CD4-positive, CD25-positive, alpha-beta regulatory T cell (primary cell): ENCODE measurements at regions not wholly inside any gene's neighbourhood (a gene's known extent, or its start where the extent isn't known, plus 50 kb on each side); places are given as distances from the start of the nearest gene placed in this dataset.
A peak's percentile ranks its signal among the peaks of the same experiment; 100 is the strongest.

Source experiments
- ATAC-seq, 2 donors: fragments of 150-1000 bp; cut with Tn5 transposase; one replicate each; pipeline ENCODE4 v1.10.0; 2021; ENCODE audit warnings: low read depth in 2 of 2, moderate number of reproducible peaks in 2 of 2, moderate library complexity in 1 of 2
- DNase-seq, 3 donors: peaks; one replicate each; pipeline versions ENCODE4 v3.0.0 to v3.0.0-alpha.2; 2012 to 2022; ENCODE audit warnings: mixed read lengths in 1 of 3
- H3K27ac ChIP-seq: one replicate; pipeline ENCODE4 v1.7.0; 2013; ENCODE audit warnings: mild to moderate bottlenecking, low read length; ENCODE audit not compliant: insufficient read depth, poor library complexity, severe bottlenecking
- H3K27me3 ChIP-seq: one replicate; pipeline ENCODE4 v1.7.0; 2013; ENCODE audit warnings: low read length; ENCODE audit not compliant: control insufficient read depth, insufficient read depth
- H3K36me3 ChIP-seq: one replicate; pipeline ENCODE4 v1.7.0; 2013; ENCODE audit warnings: mild to moderate bottlenecking, low read length, moderate library complexity; ENCODE audit not compliant: control insufficient read depth, insufficient read depth
- H3K4me1 ChIP-seq: 2 replicates; pipeline ENCODE4 v1.7.0; 2013; ENCODE audit warnings: mild to moderate bottlenecking, low read length; ENCODE audit not compliant: insufficient read depth, control insufficient read depth, poor library complexity, severe bottlenecking
- H3K4me3 ChIP-seq: one replicate; pipeline ENCODE4 v1.7.0; 2013; ENCODE audit warnings: low read depth, mild to moderate bottlenecking, low read length, moderate library complexity
- H3K9me3 ChIP-seq, 2 experiments: 1 replicate in 1 of 2; 2 replicates in 1 of 2; pipeline ENCODE4 v1.7.0; 2013; ENCODE audit warnings: low read length in 2 of 2, mild to moderate bottlenecking in 1 of 2, moderate library complexity in 1 of 2; ENCODE audit not compliant: control insufficient read depth in 2 of 2
- H3K27ac Mint-ChIP-seq, 3 donors: one replicate each; pipeline ENCODE4 v1.8.0; 2020 to 2022; ENCODE audit warnings: mild to moderate bottlenecking in 3 of 3, mixed read lengths in 3 of 3, moderate library complexity in 2 of 3
- H3K27me3 Mint-ChIP-seq: one replicate; pipeline ENCODE4 v1.8.0; 2022; ENCODE audit warnings: mild to moderate bottlenecking, mixed read lengths
- H3K36me3 Mint-ChIP-seq: one replicate; pipeline ENCODE4 v1.8.0; 2020; ENCODE audit warnings: mixed read lengths
- H3K4me1 Mint-ChIP-seq, 4 donors: one replicate each; pipeline ENCODE4 v1.8.0; 2020 to 2022; ENCODE audit warnings: mixed read lengths in 4 of 4, mild to moderate bottlenecking in 1 of 4
- H3K4me3 Mint-ChIP-seq, 4 donors: one replicate each; pipeline ENCODE4 v1.8.0; 2020 to 2022; ENCODE audit warnings: mild to moderate bottlenecking in 4 of 4, mixed read lengths in 4 of 4, moderate library complexity in 3 of 4
- H3K9me3 Mint-ChIP-seq, 7 donors: one replicate each; pipeline ENCODE4 v1.8.0; 2020 to 2022; ENCODE audit warnings: mixed read lengths in 7 of 7, mild to moderate bottlenecking in 3 of 7, moderate library complexity in 2 of 7

GRCh38 chr3:111277226-111277625, 205.6 kb downstream of the NECTIN3 start:
- Histone ChIP-seq H3K36me3 (no peaks in the 10 kb centered on the region), H3K4me1 (no peaks in the 10 kb centered on the region), H3K27me3 (no peaks in the 10 kb centered on the region), H3K9me3 (no peaks in the 10 kb centered on the region), H3K4me3 (no peak overlapping the region), H3K27ac (no peak overlapping the region)
- H3K9me3 Mint-ChIP-seq = peaks cover 0 to 2% (median 0%) of the 10 kb centered on the region in 7 donors
- H3K36me3 Mint-ChIP-seq = no peaks in the 10 kb centered on the region
- H3K4me3 Mint-ChIP-seq = no peak overlapping the region
- H3K4me1 Mint-ChIP-seq = peaks cover 0 to 8% (median 4%) of the 10 kb centered on the region in 4 donors
- DNase-seq (no peak), ATAC-seq (no peak)
- peaks cover 8% of the 10 kb centered on the region for H3K27me3 Mint-ChIP-seq
- no peak overlapping the region for H3K27ac Mint-ChIP-seq

GRCh38 chr3:111278959-111279358, 207.3 kb downstream of the NECTIN3 start:
- H3K27me3 ChIP-seq = no peaks in the 10 kb centered on the region
- Mint-ChIP-seq H3K36me3 (no peaks in the 10 kb centered on the region), H3K27me3 (peaks cover 5% of the 10 kb centered on the region), H3K27ac (no peak overlapping the region), H3K4me1 (peaks cover 0 to 13% (median 4%) of the 10 kb centered on the region in 4 donors), H3K9me3 (peaks cover 0 to 2% (median 0%) of the 10 kb centered on the region in 7 donors), H3K4me3 (no peak overlapping the region)
- no peaks in the 10 kb centered on the region for H3K36me3 ChIP-seq
- no peaks in the 10 kb centered on the region for H3K4me1 ChIP-seq
- ATAC-seq (no peak), DNase-seq (no peak)
- H3K9me3 ChIP-seq = no peaks in the 10 kb centered on the region
- H3K4me3 ChIP-seq = no peak overlapping the region
- no peak overlapping the region for H3K27ac ChIP-seq

- H3K4me3 Mint-ChIP-seq = no peak overlapping the region
Measured at GRCh38 chr3:111282024-111282423, 210.4 kb downstream of the NECTIN3 start.

GRCh38 chr3:111283165-111283564, 211.5 kb downstream of the NECTIN3 start:
- Mint-ChIP-seq H3K4me1 (peaks cover 0 to 15% (median 5%) of the 10 kb centered on the region in 4 donors), H3K36me3 (no peaks in the 10 kb centered on the region), H3K4me3 (no peak overlapping the region), H3K27me3 (no peaks in the 10 kb centered on the region), H3K27ac (no peak overlapping the region), H3K9me3 (peaks cover 0 to 2% (median 0%) of the 10 kb centered on the region in 7 donors)
- H3K27ac ChIP-seq = no peak overlapping the region
- no peaks in the 10 kb centered on the region for H3K4me1 ChIP-seq
- no peak for DNase-seq
- H3K36me3 ChIP-seq = no peaks in the 10 kb centered on the region
- H3K4me3 ChIP-seq = no peak overlapping the region
- no peaks in the 10 kb centered on the region for H3K9me3 ChIP-seq
- H3K27me3 ChIP-seq = no peaks in the 10 kb centered on the region
- ATAC-seq = no peak

More at GRCh38 chr3:111282024-111282423, 210.4 kb downstream of the NECTIN3 start:
- Mint-ChIP-seq H3K9me3 (peaks cover 0 to 2% (median 0%) of the 10 kb centered on the region in 7 donors), H3K27ac (no peak overlapping the region), H3K36me3 (no peaks in the 10 kb centered on the region), H3K27me3 (no peaks in the 10 kb centered on the region), H3K4me1 (peaks cover 0 to 20% (median 7%) of the 10 kb centered on the region in 4 donors)
- H3K27ac ChIP-seq = no peak overlapping the region
- no peaks in the 10 kb centered on the region for H3K4me1 ChIP-seq
- H3K4me3 ChIP-seq = no peak overlapping the region
- H3K27me3 ChIP-seq = no peaks in the 10 kb centered on the region
- DNase-seq = no peak
- H3K9me3 ChIP-seq = no peaks in the 10 kb centered on the region
- ATAC-seq = no peak
- no peaks in the 10 kb centered on the region for H3K36me3 ChIP-seq

GRCh38 chr3:111284503-111285183, 213.0 kb downstream of the NECTIN3 start:
- Mint-ChIP-seq H3K27me3 (no peaks in the 10 kb centered on the region), H3K27ac (peak overlapping the region in 1 of 3 donors; percentile 27), H3K4me3 (no peak overlapping the region), H3K36me3 (no peaks in the 10 kb centered on the region), H3K4me1 (peaks cover 0 to 15% (median 5%) of the 10 kb centered on the region in 4 donors), H3K9me3 (peaks cover 0 to 2% (median 0%) of the 10 kb centered on the region in 7 donors)
- Histone ChIP-seq H3K27me3 (no peaks in the 10 kb centered on the region), H3K9me3 (no peaks in the 10 kb centered on the region), H3K36me3 (no peaks in the 10 kb centered on the region), H3K4me1 (no peaks in the 10 kb centered on the region), H3K27ac (no peak overlapping the region), H3K4me3 (no peak overlapping the region)
- ATAC-seq (no peak), DNase-seq (no peak)

GRCh38 chr3:111285184-111285538, 213.5 kb downstream of the NECTIN3 start:
- peaks cover 0 to 15% (median 5%) of the 10 kb centered on the region in 4 donors for H3K4me1 Mint-ChIP-seq

GRCh38 chr3:111285694-111286093, 214.1 kb downstream of the NECTIN3 start:
- H3K36me3 ChIP-seq = no peaks in the 10 kb centered on the region
- DNase-seq (no peak), ATAC-seq (no peak)
- H3K27me3 ChIP-seq = no peaks in the 10 kb centered on the region
- Mint-ChIP-seq H3K27ac (no peak overlapping the region), H3K4me1 (peaks cover 0 to 15% (median 5%) of the 10 kb centered on the region in 4 donors), H3K27me3 (no peaks in the 10 kb centered on the region), H3K4me3 (no peak overlapping the region), H3K36me3 (no peaks in the 10 kb centered on the region), H3K9me3 (peaks cover 0 to 2% (median 0%) of the 10 kb centered on the region in 7 donors)
- no peak overlapping the region for H3K4me3 ChIP-seq
- H3K27ac ChIP-seq = no peak overlapping the region
- no peaks in the 10 kb centered on the region for H3K9me3 ChIP-seq
- H3K4me1 ChIP-seq = no peaks in the 10 kb centered on the region

More at GRCh38 chr3:111285184-111285538, 213.5 kb downstream of the NECTIN3 start:
- peaks cover 0 to 2% (median 0%) of the 10 kb centered on the region in 7 donors for H3K9me3 Mint-ChIP-seq
- Histone ChIP-seq H3K4me1 (no peaks in the 10 kb centered on the region), H3K36me3 (no peaks in the 10 kb centered on the region), H3K27ac (no peak overlapping the region), H3K9me3 (no peaks in the 10 kb centered on the region), H3K4me3 (no peak overlapping the region), H3K27me3 (no peaks in the 10 kb centered on the region)
- no peak overlapping the region for H3K27ac Mint-ChIP-seq
- H3K4me3 Mint-ChIP-seq = no peak overlapping the region
- DNase-seq = no peak
- H3K27me3 Mint-ChIP-seq = no peaks in the 10 kb centered on the region
- no peaks in the 10 kb centered on the region for H3K36me3 Mint-ChIP-seq
- ATAC-seq = no peak

GRCh38 chr3:111286746-111287145, 215.1 kb downstream of the NECTIN3 start:
- Histone ChIP-seq H3K4me3 (no peak overlapping the region), H3K4me1 (no peaks in the 10 kb centered on the region), H3K27me3 (no peaks in the 10 kb centered on the region), H3K27ac (no peak overlapping the region), H3K9me3 (no peaks in the 10 kb centered on the region), H3K36me3 (no peaks in the 10 kb centered on the region)
- H3K9me3 Mint-ChIP-seq = peaks cover 0 to 2% (median 0%) of the 10 kb centered on the region in 7 donors
- peaks cover 0 to 15% (median 5%) of the 10 kb centered on the region in 4 donors for H3K4me1 Mint-ChIP-seq
- no peak overlapping the region for H3K4me3 Mint-ChIP-seq
- DNase-seq (no peak), ATAC-seq (no peak)
- no peaks in the 10 kb centered on the region for H3K27me3 Mint-ChIP-seq
- H3K27ac Mint-ChIP-seq = no peak overlapping the region
- H3K36me3 Mint-ChIP-seq = no peaks in the 10 kb centered on the region
